ENCODE measurements at regions not wholly inside any gene's neighbourhood (a gene's known extent, or its start where the extent isn't known, plus 50 kb on each side); places are given as distances from the start of the nearest gene placed in this dataset.

DNA sequence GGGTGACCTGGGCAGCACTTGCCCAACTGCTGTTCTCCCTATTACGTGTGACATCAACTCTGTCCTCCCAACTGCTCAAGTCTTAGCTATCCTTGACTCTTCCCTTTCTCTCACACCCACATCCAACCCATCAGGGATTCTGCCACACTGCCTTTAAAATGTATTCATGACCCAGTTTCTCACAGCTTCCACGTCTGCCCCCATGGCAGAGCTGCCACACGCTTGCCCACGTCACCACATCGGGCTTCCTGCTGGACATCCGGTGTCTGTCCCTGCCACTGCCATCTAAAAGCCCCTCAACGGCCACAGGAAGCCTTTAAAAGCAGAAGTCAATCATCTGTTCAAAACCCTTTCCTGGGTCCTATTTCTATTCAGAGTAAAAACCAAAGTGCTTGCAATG is 233.1 kb upstream of the POU3F3 start:
- no peaks in the 10 kb centered on the region for H3K27me3 ChIP-seq (replicated peaks in 1 of 4; ENCODE audit: control insufficient read depth in 3 of 4, extremely low read depth in 1 of 4, insufficient read depth in 3 of 4, low read length in 3 of 4)

More for the DNA sequence above, 233.1 kb upstream of the POU3F3 start:
- no peak overlapping the region for H3K4ac ChIP-seq (replicated peaks; ENCODE audit: insufficient read length, low read depth, low read length)
- 98% methylated on average over 7 of the region's 7 CpGs; no CpG with 5 or more reads in 1 of the 2 experiments for WGBS, 2 experiments (ENCODE audit: extremely low coverage in 1 of 2, insufficient coverage in 1 of 2, insufficient read length in 1 of 2, insufficient replicate concordance in 2 of 2, low coverage in 1 of 2, low lambda C conversion rate in 2 of 2, missing lambda C conversion rate in 1 of 2)
- no peak overlapping the region for H3K4me3 ChIP-seq (ENCODE audit: extremely low read depth in 1 of 4, insufficient read depth in 2 of 4, low read depth in 3 of 4, low read length in 4 of 4)
- no peaks in the 10 kb centered on the region for H3K79me1 ChIP-seq (ENCODE audit: low read depth, low read length)
- no peak overlapping the region for H3K18ac ChIP-seq (ENCODE audit: extremely low read depth, low read length)
- no peak for TF ChIP-seq FOSL1 (IDR thresholded peaks at IDR 0.05; ENCODE audit: insufficient read depth, low read depth, low read length)
- TF ChIP-seq SAP30 (IDR thresholded peaks at IDR 0.05; ENCODE audit: insufficient read depth, insufficient replicate concordance, low read length), result no peak
- no peak for TF ChIP-seq JUN (IDR thresholded peaks at IDR 0.05; ENCODE audit: low read depth, low read length)
- TF ChIP-seq, protein P1, sequence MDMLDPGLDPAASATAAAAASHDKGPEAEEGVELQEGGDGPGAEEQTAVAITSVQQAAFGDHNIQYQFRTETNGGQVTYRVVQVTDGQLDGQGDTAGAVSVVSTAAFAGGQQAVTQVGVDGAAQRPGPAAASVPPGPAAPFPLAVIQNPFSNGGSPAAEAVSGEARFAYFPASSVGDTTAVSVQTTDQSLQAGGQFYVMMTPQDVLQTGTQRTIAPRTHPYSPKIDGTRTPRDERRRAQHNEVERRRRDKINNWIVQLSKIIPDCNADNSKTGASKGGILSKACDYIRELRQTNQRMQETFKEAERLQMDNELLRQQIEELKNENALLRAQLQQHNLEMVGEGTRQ (IDR thresholded peaks at IDR 0.05; ENCODE audit: low read length), result no peak
- TF ChIP-seq POLR2A (IDR thresholded peaks at IDR 0.05; ENCODE audit: control extremely low read depth in 1 of 2, low read depth in 2 of 2, low read length in 2 of 2), result no peak
- TF ChIP-seq EZH2 (IDR thresholded peaks at IDR 0.05; ENCODE audit: low read depth, low read length, severe bottlenecking), result no peak
- TF ChIP-seq GABPA (IDR thresholded peaks at IDR 0.05; ENCODE audit: borderline replicate concordance, insufficient read depth, low read length), result no peak
- TF ChIP-seq BRCA1 (IDR thresholded peaks at IDR 0.05; ENCODE audit: low read depth, low read length), result no peak
- H4K91ac ChIP-seq (replicated peaks; ENCODE audit: insufficient read length, low read length), result no peak overlapping the region
- no peaks in the 10 kb centered on the region for H3K9me3 ChIP-seq (ENCODE audit: insufficient read depth in 2 of 2, low read depth in 1 of 2, low read length in 1 of 2)
- no peak overlapping the region for H2AFZ ChIP-seq (ENCODE audit: low read length)
- H4K8ac ChIP-seq (ENCODE audit: extremely low read depth, insufficient read depth, low read length), result peak overlapping the region; percentile 89; the same call in 1 of the 2 replicates
- no peak overlapping the region for H2BK15ac ChIP-seq (ENCODE audit: low read length)
- H4K5ac ChIP-seq (ENCODE audit: insufficient read length, low read depth, low read length), result no peak overlapping the region
- H3K36me3 ChIP-seq (ENCODE audit: control insufficient read depth in 2 of 4, insufficient read depth in 4 of 4, low read length in 3 of 4), result no peaks in the 10 kb centered on the region
- no peak for FAIRE-seq
- H2BK5ac ChIP-seq (ENCODE audit: low read depth, low read length), result no peak overlapping the region
- H3K27ac ChIP-seq (ENCODE audit: low read depth, low read length), result no peak overlapping the region
- no peaks in the 10 kb centered on the region for H4K20me1 ChIP-seq (replicated peaks in 1 of 2; ENCODE audit: control insufficient read depth in 1 of 2, insufficient read depth in 2 of 2, low read length in 2 of 2)
- H2BK12ac ChIP-seq (ENCODE audit: low read depth, low read length), result no peak overlapping the region
- no peaks in the 10 kb centered on the region for H3K23me2 ChIP-seq (ENCODE audit: low read depth, low read length)
- POLR2A ChIA-PET (ENCODE audit: partially characterized antibody), result no interaction called here
- no peaks in the 10 kb centered on the region for H3K79me2 ChIP-seq (ENCODE audit: control insufficient read depth in 1 of 2, insufficient read depth in 2 of 2, low read length in 2 of 2)
- H2BK20ac ChIP-seq (ENCODE audit: low read length), result no peak overlapping the region
- H3K56ac ChIP-seq (replicated peaks; ENCODE audit: insufficient read length, low read depth, low read length), result no peak overlapping the region
- no peak overlapping the region for H3K9ac ChIP-seq (replicated peaks in 1 of 4; ENCODE audit: extremely low read depth in 1 of 4, low read depth in 3 of 4, low read length in 3 of 4)
- H2BK120ac ChIP-seq (replicated peaks; ENCODE audit: low read depth, low read length), result no peak overlapping the region
- 0 out of 2 replicates have a peak overlapping the region, but pooled peaks have one; percentile 39 for H2AK5ac ChIP-seq (ENCODE audit: low read depth, low read length)
- H3K23ac ChIP-seq (ENCODE audit: insufficient read length), result no peak overlapping the region
- CTCF ChIA-PET (ENCODE audit: partially characterized antibody), result no interaction called here
- H3K14ac ChIP-seq (ENCODE audit: insufficient read length), result no peak overlapping the region
- no peak overlapping the region for H3K4me2 ChIP-seq (ENCODE audit: insufficient read depth in 1 of 2, low read depth in 2 of 2, low read length in 2 of 2)
- H3K4me1 ChIP-seq (replicated peaks in 1 of 4; ENCODE audit: control insufficient read depth in 3 of 4, insufficient read depth in 4 of 4, low read length in 3 of 4), result no peaks in the 10 kb centered on the region
- no peak for DNase-seq (ENCODE audit: low read depth in 1 of 2, low spot score in 2 of 2)

All from H1 (cell line).